ENCODE measurements at regions not wholly inside any gene's neighbourhood (a gene's known extent, or its start where the extent isn't known, plus 50 kb on each side); places are given as distances from the start of the nearest gene placed in this dataset.

DNA sequence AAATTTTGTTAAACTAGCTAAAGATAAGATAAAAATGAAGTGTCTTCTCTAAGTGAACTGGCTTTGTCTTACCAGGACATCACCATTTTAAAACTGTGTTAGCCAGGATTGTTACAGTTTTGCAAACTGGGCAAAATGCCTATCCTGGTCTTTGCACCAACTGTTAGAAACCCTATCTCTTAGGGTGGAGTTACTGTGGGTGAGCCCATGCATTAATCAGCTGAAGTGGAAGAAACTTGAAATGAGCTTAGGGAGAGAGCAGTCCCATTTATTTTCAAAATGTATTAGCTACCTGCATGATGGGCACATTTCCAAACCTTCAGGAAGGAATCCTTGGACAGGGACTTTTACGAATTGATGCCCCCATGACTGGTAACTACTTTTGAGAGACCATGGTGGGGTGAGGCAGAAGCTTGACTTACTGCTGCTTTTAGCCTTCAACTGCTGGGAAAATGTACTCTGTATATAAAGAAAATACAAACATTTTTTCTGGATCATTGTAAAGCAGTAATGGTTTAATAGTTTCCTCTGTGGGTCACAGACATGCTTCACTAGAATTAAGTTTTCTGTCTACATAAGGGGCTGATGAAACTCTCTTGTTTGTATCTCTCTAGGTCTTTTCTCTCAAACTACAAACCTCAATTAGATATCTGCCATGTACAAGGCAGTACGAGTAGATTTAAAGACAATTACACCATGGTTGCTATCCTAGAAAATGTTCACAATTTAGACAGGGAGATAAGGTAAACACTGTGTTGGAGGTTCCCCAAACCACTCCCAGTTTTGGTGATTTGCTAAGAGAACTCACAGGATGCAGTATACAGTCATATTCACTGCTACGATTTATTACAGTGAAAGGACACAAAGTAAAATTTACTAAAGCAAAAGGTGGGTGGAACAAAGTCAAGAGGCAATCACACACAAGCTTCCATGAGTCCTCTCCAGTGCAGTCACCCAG, 321.4 kb upstream of the MMADHC start:
- TF ChIP-seq, protein P1, sequence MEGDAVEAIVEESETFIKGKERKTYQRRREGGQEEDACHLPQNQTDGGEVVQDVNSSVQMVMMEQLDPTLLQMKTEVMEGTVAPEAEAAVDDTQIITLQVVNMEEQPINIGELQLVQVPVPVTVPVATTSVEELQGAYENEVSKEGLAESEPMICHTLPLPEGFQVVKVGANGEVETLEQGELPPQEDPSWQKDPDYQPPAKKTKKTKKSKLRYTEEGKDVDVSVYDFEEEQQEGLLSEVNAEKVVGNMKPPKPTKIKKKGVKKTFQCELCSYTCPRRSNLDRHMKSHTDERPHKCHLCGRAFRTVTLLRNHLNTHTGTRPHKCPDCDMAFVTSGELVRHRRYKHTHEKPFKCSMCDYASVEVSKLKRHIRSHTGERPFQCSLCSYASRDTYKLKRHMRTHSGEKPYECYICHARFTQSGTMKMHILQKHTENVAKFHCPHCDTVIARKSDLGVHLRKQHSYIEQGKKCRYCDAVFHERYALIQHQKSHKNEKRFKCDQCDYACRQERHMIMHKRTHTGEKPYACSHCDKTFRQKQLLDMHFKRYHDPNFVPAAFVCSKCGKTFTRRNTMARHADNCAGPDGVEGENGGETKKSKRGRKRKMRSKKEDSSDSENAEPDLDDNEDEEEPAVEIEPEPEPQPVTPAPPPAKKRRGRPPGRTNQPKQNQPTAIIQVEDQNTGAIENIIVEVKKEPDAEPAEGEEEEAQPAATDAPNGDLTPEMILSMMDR (conservative IDR thresholded peaks at IDR 0.05): no peak
- no peak for TF ChIP-seq EZH2 (IDR thresholded peaks at IDR 0.05; ENCODE audit: low read depth)

Data from PC-9 (cell line).